GM23338 (cell line): ENCODE measurements at regions not wholly inside any gene's neighbourhood (a gene's known extent, or its start where the extent isn't known, plus 50 kb on each side); places are given as distances from the start of the nearest gene placed in this dataset.

Experiments used
- CTCF ChIP-seq, 2 experiments: fragments of 200-600 bp in 1 of 2; sonication (generic) in 1 of 2; conservative IDR thresholded peaks; 2 replicates each; pipeline versions ENCODE4 v1.5.1 to v1.6.1; 2016 to 2017; ENCODE audit warnings: antibody characterized with exemption in 2 of 2, low read depth in 2 of 2, mild to moderate bottlenecking in 2 of 2, moderate library complexity in 1 of 2
- EZH2 ChIP-seq: fragments of 200-600 bp; sonication (generic); IDR thresholded peaks from one replicate; pipeline ENCODE4 v1.8.0; 2017; ENCODE audit warnings: antibody characterized with exemption, mild to moderate bottlenecking, low read depth; ENCODE audit not compliant: unreplicated experiment
- JUNB ChIP-seq: IDR thresholded peaks from one replicate; pipeline ENCODE4 v1.6.1; 2016; ENCODE audit warnings: antibody characterized with exemption; ENCODE audit not compliant: unreplicated experiment
- POLR2AphosphoS5 ChIP-seq: IDR thresholded peaks from 2 replicates; pipeline ENCODE4 v1.6.1; 2016; ENCODE audit warnings: antibody characterized with exemption, low read depth

- TF ChIP-seq CTCF (conservative IDR thresholded peaks at IDR 0.05; ENCODE audit: low read depth in 2 of 2) = no peak
- no peak for TF ChIP-seq EZH2
- no peak for TF ChIP-seq POLR2AphosphoS5
- no peak for TF ChIP-seq JUNB
Measured at GRCh38 chr18:67358947-67359346, 157.6 kb downstream of the DSEL start.
